Hepatocyte (in vitro differentiated cells): ENCODE measurements at regions not wholly inside any gene's neighbourhood (a gene's known extent, or its start where the extent isn't known, plus 50 kb on each side); places are given as distances from the start of the nearest gene placed in this dataset.

Experiments
- EZH2 ChIP-seq: fragments of 200-600 bp; sonication (generic); IDR thresholded peaks from 2 replicates; pipeline ENCODE4 v1.6.1; 2016; ENCODE audit warnings: antibody characterized with exemption, mild to moderate bottlenecking, borderline replicate concordance
- EZH2phosphoT487 ChIP-seq: fragments of 200-600 bp; sonication (generic); IDR thresholded peaks from one replicate; pipeline ENCODE4 v1.6.1; 2018; ENCODE audit warnings: antibody characterized with exemption, mild to moderate bottlenecking, low read depth, moderate library complexity; ENCODE audit not compliant: unreplicated experiment, severe bottlenecking
- TF ChIP-seq, protein P1 (sequence below): fragments of 200-600 bp; sonication (generic); IDR thresholded peaks from 2 replicates; pipeline ENCODE4 v1.5.1; 2016; ENCODE audit warnings: antibody characterized with exemption, mild to moderate bottlenecking; ENCODE audit not compliant: poor library complexity

- TF ChIP-seq, protein P1, sequence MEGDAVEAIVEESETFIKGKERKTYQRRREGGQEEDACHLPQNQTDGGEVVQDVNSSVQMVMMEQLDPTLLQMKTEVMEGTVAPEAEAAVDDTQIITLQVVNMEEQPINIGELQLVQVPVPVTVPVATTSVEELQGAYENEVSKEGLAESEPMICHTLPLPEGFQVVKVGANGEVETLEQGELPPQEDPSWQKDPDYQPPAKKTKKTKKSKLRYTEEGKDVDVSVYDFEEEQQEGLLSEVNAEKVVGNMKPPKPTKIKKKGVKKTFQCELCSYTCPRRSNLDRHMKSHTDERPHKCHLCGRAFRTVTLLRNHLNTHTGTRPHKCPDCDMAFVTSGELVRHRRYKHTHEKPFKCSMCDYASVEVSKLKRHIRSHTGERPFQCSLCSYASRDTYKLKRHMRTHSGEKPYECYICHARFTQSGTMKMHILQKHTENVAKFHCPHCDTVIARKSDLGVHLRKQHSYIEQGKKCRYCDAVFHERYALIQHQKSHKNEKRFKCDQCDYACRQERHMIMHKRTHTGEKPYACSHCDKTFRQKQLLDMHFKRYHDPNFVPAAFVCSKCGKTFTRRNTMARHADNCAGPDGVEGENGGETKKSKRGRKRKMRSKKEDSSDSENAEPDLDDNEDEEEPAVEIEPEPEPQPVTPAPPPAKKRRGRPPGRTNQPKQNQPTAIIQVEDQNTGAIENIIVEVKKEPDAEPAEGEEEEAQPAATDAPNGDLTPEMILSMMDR = no peak
- no peak for TF ChIP-seq EZH2
- TF ChIP-seq EZH2phosphoT487 = no peak
Observed at GRCh38 chr6:134819863-134820800, 129.8 kb downstream of the ALDH8A1 start.
